ENCODE measurements at regions not wholly inside any gene's neighbourhood (a gene's known extent, or its start where the extent isn't known, plus 50 kb on each side); places are given as distances from the start of the nearest gene placed in this dataset.

DNA sequence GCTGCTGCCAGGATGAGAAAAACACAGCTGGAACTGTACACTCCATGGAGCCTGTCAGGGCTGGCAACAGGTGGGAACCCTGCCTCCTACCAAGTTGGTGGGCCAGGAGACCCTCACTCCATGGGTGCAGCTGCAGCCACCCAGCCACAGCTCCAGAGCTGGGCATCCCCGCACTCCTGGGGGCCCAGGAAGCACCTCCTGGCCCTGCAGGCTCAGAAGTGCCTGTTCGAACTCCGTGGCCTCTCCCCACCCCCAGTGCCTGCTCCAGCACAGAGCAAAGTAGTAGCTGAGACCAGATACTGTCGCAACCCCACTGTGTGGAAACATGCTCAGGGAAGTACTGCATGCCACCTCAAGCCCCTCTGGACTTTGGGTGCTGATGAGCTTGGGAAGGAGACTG is 564.0 kb upstream of the ACO1 start:
- no peak overlapping the region for H3K4me3 ChIP-seq (replicated peaks in 1 of 3; ENCODE audit: insufficient read depth in 1 of 3, low read depth in 1 of 3, low read length in 3 of 3)
- H3K9me3 ChIP-seq (replicated peaks; ENCODE audit: control insufficient read depth, insufficient read depth, low read length) = no peaks in the 10 kb centered on the region
- TF ChIP-seq GATA2 (IDR thresholded peaks at IDR 0.05; ENCODE audit: insufficient read depth, insufficient read length, low read depth, low read length) (no peak), POLR2AphosphoS5 (IDR thresholded peaks at IDR 0.05; ENCODE audit: insufficient read depth, low read depth, low read length) (no peak), EZH2 (IDR thresholded peaks at IDR 0.05; ENCODE audit: borderline replicate concordance, low read depth, low read length, severe bottlenecking) (no peak), POLR2A (IDR thresholded peaks at IDR 0.05; ENCODE audit: low read depth, low read length) (no peak), MYC (IDR thresholded peaks at IDR 0.05; ENCODE audit: low read depth, low read length) (no peak), JUN (IDR thresholded peaks at IDR 0.05; ENCODE audit: borderline replicate concordance, insufficient read depth, insufficient read length, low read depth) (no peak), FOS (IDR thresholded peaks at IDR 0.05; ENCODE audit: borderline replicate concordance, insufficient read depth, low read length) (no peak)
- TF ChIP-seq, protein P1, sequence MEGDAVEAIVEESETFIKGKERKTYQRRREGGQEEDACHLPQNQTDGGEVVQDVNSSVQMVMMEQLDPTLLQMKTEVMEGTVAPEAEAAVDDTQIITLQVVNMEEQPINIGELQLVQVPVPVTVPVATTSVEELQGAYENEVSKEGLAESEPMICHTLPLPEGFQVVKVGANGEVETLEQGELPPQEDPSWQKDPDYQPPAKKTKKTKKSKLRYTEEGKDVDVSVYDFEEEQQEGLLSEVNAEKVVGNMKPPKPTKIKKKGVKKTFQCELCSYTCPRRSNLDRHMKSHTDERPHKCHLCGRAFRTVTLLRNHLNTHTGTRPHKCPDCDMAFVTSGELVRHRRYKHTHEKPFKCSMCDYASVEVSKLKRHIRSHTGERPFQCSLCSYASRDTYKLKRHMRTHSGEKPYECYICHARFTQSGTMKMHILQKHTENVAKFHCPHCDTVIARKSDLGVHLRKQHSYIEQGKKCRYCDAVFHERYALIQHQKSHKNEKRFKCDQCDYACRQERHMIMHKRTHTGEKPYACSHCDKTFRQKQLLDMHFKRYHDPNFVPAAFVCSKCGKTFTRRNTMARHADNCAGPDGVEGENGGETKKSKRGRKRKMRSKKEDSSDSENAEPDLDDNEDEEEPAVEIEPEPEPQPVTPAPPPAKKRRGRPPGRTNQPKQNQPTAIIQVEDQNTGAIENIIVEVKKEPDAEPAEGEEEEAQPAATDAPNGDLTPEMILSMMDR (IDR thresholded peaks at IDR 0.05; ENCODE audit: extremely low read depth in 1 of 2, insufficient read depth in 1 of 2, low read depth in 1 of 2, low read length in 2 of 2) = no peak
- TF ChIP-seq, protein P2, sequence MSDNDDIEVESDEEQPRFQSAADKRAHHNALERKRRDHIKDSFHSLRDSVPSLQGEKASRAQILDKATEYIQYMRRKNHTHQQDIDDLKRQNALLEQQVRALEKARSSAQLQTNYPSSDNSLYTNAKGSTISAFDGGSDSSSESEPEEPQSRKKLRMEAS (IDR thresholded peaks at IDR 0.05; ENCODE audit: insufficient read depth, insufficient read length) = no peak
- no peaks in the 10 kb centered on the region for H3K4me1 ChIP-seq (ENCODE audit: control insufficient read depth, extremely low read depth, insufficient read depth, low read length)
- no peak for FAIRE-seq
- no peaks in the 10 kb centered on the region for H3K79me2 ChIP-seq (ENCODE audit: control insufficient read depth, insufficient read depth, low read length)
- POLR2A ChIA-PET = no interaction called here
- no peak overlapping the region for H3K9ac ChIP-seq (replicated peaks; ENCODE audit: extremely low read depth, insufficient read depth, low read length)
- dilution Hi-C loops (cut with MboI; ENCODE audit: extremely low pct_ligation_motif_present, low sequenced_read_pairs) = no loop called here
- CTCF ChIA-PET = no interaction called here
- H4K20me1 ChIP-seq (replicated peaks; ENCODE audit: control insufficient read depth, extremely low read depth, insufficient read depth, low read length) = no peaks in the 10 kb centered on the region
- no peak overlapping the region for H3K27ac ChIP-seq (ENCODE audit: insufficient read depth, low read depth, low read length)
- H3K9me1 ChIP-seq (replicated peaks; ENCODE audit: control insufficient read depth, extremely low read depth, insufficient read depth, low read length) = no peaks in the 10 kb centered on the region
- BruUV-seq (replicated peaks) = no TSS peak
- intact Hi-C loops (cut with micrococcal nuclease) = no loop called here
- H3K36me3 ChIP-seq (ENCODE audit: control insufficient read depth in 2 of 2, extremely low read depth in 1 of 2, insufficient read depth in 2 of 2, low read length in 2 of 2) = no peaks in the 10 kb centered on the region
- H3K27me3 ChIP-seq (ENCODE audit: control insufficient read depth in 2 of 2, insufficient read depth in 2 of 2, low read length in 2 of 2) = no peaks in the 10 kb centered on the region
- DNase-seq (ENCODE audit: low read depth, low spot score) = no peak
- H2AFZ ChIP-seq (ENCODE audit: low read depth, low read length) = no peak overlapping the region
- H3K4me2 ChIP-seq (ENCODE audit: insufficient read depth, low read length) = no peak overlapping the region
